ENCODE measurements at regions not wholly inside any gene's neighbourhood (a gene's known extent, or its start where the extent isn't known, plus 50 kb on each side); places are given as distances from the start of the nearest gene placed in this dataset.

- Histone ChIP-seq H2AK5ac (ENCODE audit: low read length, severe bottlenecking) (no peak overlapping the region), H3K27ac (ENCODE audit: low read length, poor library complexity, severe bottlenecking) (no peak overlapping the region), H3K14ac (ENCODE audit: low read length in 2 of 2) (no peak overlapping the region), H3K23ac (ENCODE audit: low read length in 2 of 2) (no peak overlapping the region), H3K4me3 (ENCODE audit: insufficient read depth in 1 of 2, low read depth in 1 of 2, low read length in 2 of 2) (no peak overlapping the region), H2BK120ac (ENCODE audit: low read depth, low read length) (no peak overlapping the region), H2AFZ (ENCODE audit: low read depth, low read length) (no peak overlapping the region), H2BK12ac (ENCODE audit: low read length in 2 of 2) (no peak overlapping the region), H3K4me2 (ENCODE audit: low read length, poor library complexity, severe bottlenecking) (no peak overlapping the region), H3K36me3 (ENCODE audit: control insufficient read depth in 1 of 2, insufficient read depth in 2 of 2, low read depth in 1 of 2, low read length in 2 of 2) (no peaks in the 10 kb centered on the region), H4K91ac (ENCODE audit: low read length) (no peak overlapping the region), H3K18ac (ENCODE audit: low read depth in 1 of 2, low read length in 2 of 2) (no peak overlapping the region), H2BK5ac (ENCODE audit: low read depth, low read length, poor library complexity, severe bottlenecking) (no peak overlapping the region), H4K8ac (ENCODE audit: low read length) (no peak overlapping the region), H2BK15ac (ENCODE audit: low read depth, poor library complexity, severe bottlenecking) (no peak overlapping the region), H3K9ac (ENCODE audit: low read length) (no peak overlapping the region), H3K27me3 (ENCODE audit: control insufficient read depth in 1 of 2, insufficient read depth in 1 of 2, low read length in 2 of 2) (no peaks in the 10 kb centered on the region), H3K4me1 (ENCODE audit: control insufficient read depth, insufficient read depth, low read depth, low read length) (no peaks in the 10 kb centered on the region), H3K79me1 (replicated peaks; ENCODE audit: low read length, poor library complexity, severe bottlenecking) (no peaks in the 10 kb centered on the region), H3K9me3 (ENCODE audit: control insufficient read depth, low read length) (no peaks in the 10 kb centered on the region), H3K4ac (ENCODE audit: low read depth in 1 of 2, low read length in 2 of 2) (no peak overlapping the region)
- no peak for DNase-seq
- WGBS, result no CpG with 5 or more reads among the region's 1 CpG
Observed at GRCh38 chr7:41245916-41246315, 457.0 kb downstream of the INHBA start.

- Histone ChIP-seq H4K8ac (ENCODE audit: low read length) (no peak overlapping the region), H3K23ac (ENCODE audit: low read length in 2 of 2) (no peak overlapping the region), H3K4me2 (ENCODE audit: low read length, poor library complexity, severe bottlenecking) (no peak overlapping the region), H3K9ac (ENCODE audit: low read length) (no peak overlapping the region), H3K4me1 (ENCODE audit: control insufficient read depth, insufficient read depth, low read depth, low read length) (no peaks in the 10 kb centered on the region), H2AFZ (ENCODE audit: low read depth, low read length) (no peak overlapping the region), H4K91ac (ENCODE audit: low read length) (no peak overlapping the region), H2BK5ac (ENCODE audit: low read depth, low read length, poor library complexity, severe bottlenecking) (no peak overlapping the region), H2BK15ac (ENCODE audit: low read depth, poor library complexity, severe bottlenecking) (no peak overlapping the region), H3K36me3 (ENCODE audit: control insufficient read depth in 1 of 2, insufficient read depth in 2 of 2, low read depth in 1 of 2, low read length in 2 of 2) (no peaks in the 10 kb centered on the region), H3K79me1 (replicated peaks; ENCODE audit: low read length, poor library complexity, severe bottlenecking) (no peaks in the 10 kb centered on the region), H3K4ac (ENCODE audit: low read depth in 1 of 2, low read length in 2 of 2) (peak overlapping the region in 1 of 2 experiments; percentile 14), H3K4me3 (ENCODE audit: insufficient read depth in 1 of 2, low read depth in 1 of 2, low read length in 2 of 2) (no peak overlapping the region), H2BK12ac (ENCODE audit: low read length in 2 of 2) (no peak overlapping the region), H2BK120ac (ENCODE audit: low read depth, low read length) (no peak overlapping the region), H2AK5ac (ENCODE audit: low read length, severe bottlenecking) (peak overlapping the region; percentile 44), H3K27me3 (ENCODE audit: control insufficient read depth in 1 of 2, insufficient read depth in 1 of 2, low read length in 2 of 2) (no peaks in the 10 kb centered on the region), H3K9me3 (ENCODE audit: control insufficient read depth, low read length) (no peaks in the 10 kb centered on the region), H3K27ac (ENCODE audit: low read length, poor library complexity, severe bottlenecking) (no peak overlapping the region), H3K14ac (ENCODE audit: low read length in 2 of 2) (no peak overlapping the region), H3K18ac (ENCODE audit: low read depth in 1 of 2, low read length in 2 of 2) (no peak overlapping the region)
- 61% methylated on average over 3 of the region's 4 CpGs for WGBS
- no peak for DNase-seq
Observed at GRCh38 chr7:41244246-41244645, 458.6 kb downstream of the INHBA start.

- no peak overlapping the region for H3K14ac ChIP-seq (ENCODE audit: low read length in 2 of 2)
- H2AK5ac ChIP-seq (ENCODE audit: low read length, severe bottlenecking), result no peak overlapping the region
- H3K79me1 ChIP-seq (replicated peaks; ENCODE audit: low read length, poor library complexity, severe bottlenecking), result no peaks in the 10 kb centered on the region
- H3K4me3 ChIP-seq (ENCODE audit: insufficient read depth in 1 of 2, low read depth in 1 of 2, low read length in 2 of 2), result no peak overlapping the region
- peak overlapping the region in 1 of 2 experiments; percentile 25 for H2BK12ac ChIP-seq (ENCODE audit: low read length in 2 of 2)
- H3K18ac ChIP-seq (ENCODE audit: low read depth in 1 of 2, low read length in 2 of 2), result no peak overlapping the region
- H3K9me3 ChIP-seq (ENCODE audit: control insufficient read depth, low read length), result no peaks in the 10 kb centered on the region
- H4K8ac ChIP-seq (ENCODE audit: low read length), result no peak overlapping the region
- no peak overlapping the region for H2BK15ac ChIP-seq (ENCODE audit: low read depth, poor library complexity, severe bottlenecking)
- WGBS, result 95% methylated on average over 4 of the region's 6 CpGs
- H3K27ac ChIP-seq (ENCODE audit: low read length, poor library complexity, severe bottlenecking), result no peak overlapping the region
- no peaks in the 10 kb centered on the region for H3K4me1 ChIP-seq (ENCODE audit: control insufficient read depth, insufficient read depth, low read depth, low read length)
- H3K27me3 ChIP-seq (ENCODE audit: control insufficient read depth in 1 of 2, insufficient read depth in 1 of 2, low read length in 2 of 2), result no peaks in the 10 kb centered on the region
- H3K36me3 ChIP-seq (ENCODE audit: control insufficient read depth in 1 of 2, insufficient read depth in 2 of 2, low read depth in 1 of 2, low read length in 2 of 2), result no peaks in the 10 kb centered on the region
- H3K9ac ChIP-seq (ENCODE audit: low read length), result no peak overlapping the region
- no peak overlapping the region for H3K4me2 ChIP-seq (ENCODE audit: low read length, poor library complexity, severe bottlenecking)
- H3K23ac ChIP-seq (ENCODE audit: low read length in 2 of 2), result no peak overlapping the region
- no peak for DNase-seq
- H4K91ac ChIP-seq (ENCODE audit: low read length), result no peak overlapping the region
- no peak overlapping the region for H3K4ac ChIP-seq (ENCODE audit: low read depth in 1 of 2, low read length in 2 of 2)
- no peak overlapping the region for H2BK5ac ChIP-seq (ENCODE audit: low read depth, low read length, poor library complexity, severe bottlenecking)
- no peak overlapping the region for H2BK120ac ChIP-seq (ENCODE audit: low read depth, low read length)
- no peak overlapping the region for H2AFZ ChIP-seq (ENCODE audit: low read depth, low read length)
Observed at GRCh38 chr7:41241641-41242040, 461.2 kb downstream of the INHBA start.

GRCh38 chr7:41239596-41239995, 463.3 kb downstream of the INHBA start:
- no peak overlapping the region for H2AK5ac ChIP-seq (ENCODE audit: low read length, severe bottlenecking)
- WGBS, result 32% methylated on average over 1 of the region's 1 CpG
- H3K4me3 ChIP-seq (ENCODE audit: insufficient read depth in 1 of 2, low read depth in 1 of 2, low read length in 2 of 2), result no peak overlapping the region
- H3K27ac ChIP-seq (ENCODE audit: low read length, poor library complexity, severe bottlenecking), result no peak overlapping the region
- no peak for DNase-seq
- H2BK5ac ChIP-seq (ENCODE audit: low read depth, low read length, poor library complexity, severe bottlenecking), result no peak overlapping the region
- no peaks in the 10 kb centered on the region for H3K4me1 ChIP-seq (ENCODE audit: control insufficient read depth, insufficient read depth, low read depth, low read length)
- no peaks in the 10 kb centered on the region for H3K36me3 ChIP-seq (ENCODE audit: control insufficient read depth in 1 of 2, insufficient read depth in 2 of 2, low read depth in 1 of 2, low read length in 2 of 2)
- H3K18ac ChIP-seq (ENCODE audit: low read depth in 1 of 2, low read length in 2 of 2), result no peak overlapping the region
- no peak overlapping the region for H3K4me2 ChIP-seq (ENCODE audit: low read length, poor library complexity, severe bottlenecking)
- H4K8ac ChIP-seq (ENCODE audit: low read length), result no peak overlapping the region
- no peak overlapping the region for H4K91ac ChIP-seq (ENCODE audit: low read length)
- no peaks in the 10 kb centered on the region for H3K9me3 ChIP-seq (ENCODE audit: control insufficient read depth, low read length)
- no peaks in the 10 kb centered on the region for H3K79me1 ChIP-seq (replicated peaks; ENCODE audit: low read length, poor library complexity, severe bottlenecking)
- H2BK12ac ChIP-seq (ENCODE audit: low read length in 2 of 2), result no peak overlapping the region
- H2BK15ac ChIP-seq (ENCODE audit: low read depth, poor library complexity, severe bottlenecking), result no peak overlapping the region
- no peak overlapping the region for H3K9ac ChIP-seq (ENCODE audit: low read length)
- H2AFZ ChIP-seq (ENCODE audit: low read depth, low read length), result no peak overlapping the region
- no peak overlapping the region for H3K23ac ChIP-seq (ENCODE audit: low read length in 2 of 2)
- no peaks in the 10 kb centered on the region for H3K27me3 ChIP-seq (ENCODE audit: control insufficient read depth in 1 of 2, insufficient read depth in 1 of 2, low read length in 2 of 2)
- no peak overlapping the region for H2BK120ac ChIP-seq (ENCODE audit: low read depth, low read length)
- no peak overlapping the region for H3K14ac ChIP-seq (ENCODE audit: low read length in 2 of 2)
- no peak overlapping the region for H3K4ac ChIP-seq (ENCODE audit: low read depth in 1 of 2, low read length in 2 of 2)

Data from mesenchymal stem cell (in vitro differentiated cells and primary cell).